Effector memory CD4-positive, alpha-beta T cell (primary cell): ENCODE measurements at regions not wholly inside any gene's neighbourhood (a gene's known extent, or its start where the extent isn't known, plus 50 kb on each side); places are given as distances from the start of the nearest gene placed in this dataset.
"Not testable (repeated sequence)": the region's sequence is repeated elsewhere in the genome, so short reads cannot be mapped to it uniquely, and the experiment has no call there.

Source experiments
- DNase-seq, 3 donors: peaks; one replicate each; pipeline ENCODE4 v3.0.0-alpha.2; 2020
- H3K27ac ChIP-seq: 2 replicates; pipeline ENCODE4 v1.7.0; 2013; ENCODE audit warnings: mild to moderate bottlenecking, low read length, moderate library complexity; ENCODE audit not compliant: insufficient read depth, poor library complexity, severe bottlenecking
- H3K27me3 ChIP-seq: replicated peaks from 2 replicates; pipeline ENCODE4 v1.7.0; 2013; ENCODE audit warnings: mild to moderate bottlenecking, low read length; ENCODE audit not compliant: insufficient read depth, control insufficient read depth, poor library complexity, severe bottlenecking
- H3K36me3 ChIP-seq: 2 replicates; pipeline ENCODE4 v1.7.0; 2013; ENCODE audit warnings: mild to moderate bottlenecking, low read length, moderate library complexity; ENCODE audit not compliant: control insufficient read depth, insufficient read depth
- H3K4me1 ChIP-seq: 2 replicates; pipeline ENCODE4 v1.7.0; 2013; ENCODE audit warnings: low read length, mild to moderate bottlenecking; ENCODE audit not compliant: control insufficient read depth, insufficient read depth, poor library complexity, severe bottlenecking
- H3K4me3 ChIP-seq: 2 replicates; pipeline ENCODE4 v1.7.0; 2013; ENCODE audit warnings: low read length, low read depth, mild to moderate bottlenecking; ENCODE audit not compliant: insufficient read depth, poor library complexity, severe bottlenecking
- H3K9me3 ChIP-seq: 2 replicates; pipeline ENCODE4 v1.7.0; 2013; ENCODE audit warnings: mild to moderate bottlenecking, low read length, moderate library complexity; ENCODE audit not compliant: control insufficient read depth

GRCh38 chr10:25843551-25844170, 90.4 kb upstream of the MYO3A start:
- no peak overlapping the region for H3K27ac ChIP-seq
- DNase-seq: no peak
- H3K27me3 ChIP-seq: no peaks in the 10 kb centered on the region
- H3K9me3 ChIP-seq: no peaks in the 10 kb centered on the region
- no peaks in the 10 kb centered on the region for H3K36me3 ChIP-seq
- no peaks in the 10 kb centered on the region for H3K4me1 ChIP-seq
- no peak overlapping the region for H3K4me3 ChIP-seq

GRCh38 chr10:25844716-25845115, 89.3 kb upstream of the MYO3A start:
- not testable (repeated sequence) for H3K4me1 ChIP-seq, H3K27ac ChIP-seq, H3K27me3 ChIP-seq, H3K4me3 ChIP-seq, DNase-seq, H3K9me3 ChIP-seq, H3K36me3 ChIP-seq

GRCh38 chr10:25849268-25849667, 84.8 kb upstream of the MYO3A start:
- Histone ChIP-seq H3K9me3 (no peaks in the 10 kb centered on the region), H3K4me3 (no peak overlapping the region), H3K27ac (no peak overlapping the region), H3K36me3 (no peaks in the 10 kb centered on the region), H3K27me3 (no peaks in the 10 kb centered on the region), H3K4me1 (no peaks in the 10 kb centered on the region)
- DNase-seq: no peak

GRCh38 chr10:25849988-25850387, 84.0 kb upstream of the MYO3A start:
- Histone ChIP-seq H3K9me3 (no peaks in the 10 kb centered on the region), H3K4me1 (no peaks in the 10 kb centered on the region), H3K27me3 (no peaks in the 10 kb centered on the region), H3K36me3 (no peaks in the 10 kb centered on the region), H3K4me3 (no peak overlapping the region), H3K27ac (no peak overlapping the region)
- no peak for DNase-seq

- Histone ChIP-seq H3K4me3 (no peak overlapping the region), H3K4me1 (no peaks in the 10 kb centered on the region), H3K27me3 (no peaks in the 10 kb centered on the region), H3K36me3 (no peaks in the 10 kb centered on the region), H3K9me3 (no peaks in the 10 kb centered on the region), H3K27ac (no peak overlapping the region)
- DNase-seq: no peak
These were observed 82.5 kb upstream of the MYO3A start for GRCh38 chr10:25851548-25851947.

GRCh38 chr10:25852364-25852941, 81.6 kb upstream of the MYO3A start:
- Histone ChIP-seq H3K9me3 (no peaks in the 10 kb centered on the region), H3K36me3 (no peaks in the 10 kb centered on the region), H3K27ac (no peak overlapping the region), H3K4me3 (no peak overlapping the region), H3K4me1 (no peaks in the 10 kb centered on the region), H3K27me3 (no peaks in the 10 kb centered on the region)
- no peak for DNase-seq

- Histone ChIP-seq H3K4me3 (no peak overlapping the region), H3K4me1 (no peaks in the 10 kb centered on the region), H3K27ac (no peak overlapping the region), H3K36me3 (no peaks in the 10 kb centered on the region), H3K9me3 (no peaks in the 10 kb centered on the region), H3K27me3 (no peaks in the 10 kb centered on the region)
- DNase-seq: no peak
These were observed 76.0 kb upstream of the MYO3A start for GRCh38 chr10:25858076-25858475.

- H3K4me1 ChIP-seq: no peaks in the 10 kb centered on the region
- no peaks in the 10 kb centered on the region for H3K27me3 ChIP-seq
- H3K4me3 ChIP-seq: no peak overlapping the region
- H3K9me3 ChIP-seq: no peaks in the 10 kb centered on the region
- H3K36me3 ChIP-seq: no peaks in the 10 kb centered on the region
- no peak overlapping the region for H3K27ac ChIP-seq
- no peak for DNase-seq
These were observed 68.8 kb upstream of the MYO3A start for GRCh38 chr10:25865267-25865666.

GRCh38 chr10:25867321-25867720, 66.7 kb upstream of the MYO3A start:
- Histone ChIP-seq H3K36me3 (no peaks in the 10 kb centered on the region), H3K9me3 (no peaks in the 10 kb centered on the region), H3K4me1 (no peaks in the 10 kb centered on the region), H3K4me3 (no peak overlapping the region), H3K27ac (no peak overlapping the region), H3K27me3 (no peaks in the 10 kb centered on the region)
- DNase-seq: no peak

- Histone ChIP-seq H3K36me3 (no peaks in the 10 kb centered on the region), H3K27ac (no peak overlapping the region), H3K4me3 (no peak overlapping the region), H3K27me3 (no peaks in the 10 kb centered on the region), H3K9me3 (no peaks in the 10 kb centered on the region), H3K4me1 (no peaks in the 10 kb centered on the region)
- no peak for DNase-seq
These were observed 64.9 kb upstream of the MYO3A start for GRCh38 chr10:25869067-25869591.
